ENCODE measurements at regions not wholly inside any gene's neighbourhood (a gene's known extent, or its start where the extent isn't known, plus 50 kb on each side); places are given as distances from the start of the nearest gene placed in this dataset.
"Not testable (repeated sequence)": the region's sequence is repeated elsewhere in the genome, so short reads cannot be mapped to it uniquely, and the experiment has no call there.

DNA sequence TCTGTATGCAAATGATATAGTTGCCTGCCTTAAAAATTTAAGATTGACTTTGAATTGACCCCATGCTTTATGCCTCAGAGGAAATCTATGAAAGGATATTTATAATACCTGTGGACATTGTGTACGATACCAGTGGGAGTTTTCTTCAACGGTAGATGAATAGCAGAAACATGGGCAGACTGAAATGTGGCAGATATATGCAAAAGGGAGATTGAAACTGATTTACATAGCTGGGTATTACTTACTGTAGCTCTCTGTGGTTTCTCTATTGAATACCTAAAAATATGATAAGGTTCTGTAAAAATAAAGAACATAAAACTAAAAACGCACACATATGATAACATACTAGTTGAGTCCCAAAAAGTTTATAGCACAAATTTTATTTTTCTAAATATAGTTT, 345.2 kb upstream of the PCSK5 start:
- Histone ChIP-seq H3K4me3 (ENCODE audit: low read depth in 1 of 2, low read length in 2 of 2) (no peak overlapping the region), H3K36me3 (ENCODE audit: control insufficient read depth in 1 of 2, insufficient read depth in 2 of 2, low read length in 2 of 2) (no peaks in the 10 kb centered on the region), H3K9me3 (ENCODE audit: control insufficient read depth in 1 of 2, low read length in 2 of 2) (no peaks in the 10 kb centered on the region), H3K27ac (ENCODE audit: low read length) (no peak overlapping the region), H3K27me3 (ENCODE audit: low read depth, low read length) (no peaks in the 10 kb centered on the region), H3K4me1 (ENCODE audit: control insufficient read depth in 1 of 2, insufficient read depth in 2 of 2, low read length in 2 of 2) (no peaks in the 10 kb centered on the region)

DNA sequence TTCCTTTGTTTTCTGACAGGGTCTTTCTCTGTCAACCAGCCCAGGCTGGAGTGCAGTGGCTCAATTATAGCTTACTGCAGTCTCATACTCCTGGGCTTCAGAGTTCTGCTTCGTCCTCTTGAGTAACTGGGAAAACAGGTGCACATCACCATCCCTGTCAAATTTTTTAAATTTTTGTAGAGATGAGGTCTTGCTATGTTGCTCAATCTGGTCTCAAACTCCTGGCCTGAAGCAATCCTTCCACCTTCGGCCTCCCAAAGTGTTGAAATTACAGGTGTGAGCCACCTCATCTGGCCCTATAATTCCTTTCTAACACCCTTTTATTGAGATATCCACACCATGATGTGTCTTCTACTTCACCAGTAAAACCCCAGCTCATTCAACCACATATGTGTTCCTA, 341.6 kb upstream of the PCSK5 start:
- Histone ChIP-seq H3K27me3 (ENCODE audit: low read depth, low read length) (no peaks in the 10 kb centered on the region), H3K4me3 (ENCODE audit: low read depth in 1 of 2, low read length in 2 of 2) (no peak overlapping the region), H3K9me3 (ENCODE audit: control insufficient read depth in 1 of 2, low read length in 2 of 2) (no peaks in the 10 kb centered on the region), H3K4me1 (ENCODE audit: control insufficient read depth in 1 of 2, insufficient read depth in 2 of 2, low read length in 2 of 2) (no peaks in the 10 kb centered on the region), H3K36me3 (ENCODE audit: control insufficient read depth in 1 of 2, insufficient read depth in 2 of 2, low read length in 2 of 2) (no peaks in the 10 kb centered on the region), H3K27ac (ENCODE audit: low read length) (no peak overlapping the region)

DNA sequence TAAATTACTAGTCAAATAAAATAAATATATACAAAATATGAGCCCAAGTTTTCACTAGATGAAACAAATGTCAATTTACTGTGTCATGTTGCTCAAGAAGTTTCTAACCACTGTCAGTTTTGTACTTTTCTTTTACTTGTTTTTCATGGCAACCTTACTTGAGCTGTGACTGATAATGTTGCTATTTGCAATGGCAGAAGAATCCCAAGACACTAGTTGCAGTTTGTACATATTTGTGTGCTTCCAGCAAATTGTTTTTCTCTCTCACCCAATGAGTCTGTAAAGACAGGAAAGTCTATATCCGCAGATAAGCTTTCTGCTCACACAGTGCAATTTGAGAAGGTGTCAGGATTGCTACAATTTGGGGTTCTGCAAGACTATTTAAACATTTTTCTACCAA, 338.6 kb upstream of the PCSK5 start:
- H3K36me3 ChIP-seq (ENCODE audit: control insufficient read depth in 1 of 2, insufficient read depth in 2 of 2, low read length in 2 of 2): no peaks in the 10 kb centered on the region
- H3K27me3 ChIP-seq (ENCODE audit: low read depth, low read length): no peaks in the 10 kb centered on the region
- no peak overlapping the region for H3K4me3 ChIP-seq (ENCODE audit: low read depth in 1 of 2, low read length in 2 of 2)
- H3K27ac ChIP-seq (ENCODE audit: low read length): no peak overlapping the region
- H3K4me1 ChIP-seq (ENCODE audit: control insufficient read depth in 1 of 2, insufficient read depth in 2 of 2, low read length in 2 of 2): no peaks in the 10 kb centered on the region
- no peaks in the 10 kb centered on the region for H3K9me3 ChIP-seq (ENCODE audit: control insufficient read depth in 1 of 2, low read length in 2 of 2)

DNA sequence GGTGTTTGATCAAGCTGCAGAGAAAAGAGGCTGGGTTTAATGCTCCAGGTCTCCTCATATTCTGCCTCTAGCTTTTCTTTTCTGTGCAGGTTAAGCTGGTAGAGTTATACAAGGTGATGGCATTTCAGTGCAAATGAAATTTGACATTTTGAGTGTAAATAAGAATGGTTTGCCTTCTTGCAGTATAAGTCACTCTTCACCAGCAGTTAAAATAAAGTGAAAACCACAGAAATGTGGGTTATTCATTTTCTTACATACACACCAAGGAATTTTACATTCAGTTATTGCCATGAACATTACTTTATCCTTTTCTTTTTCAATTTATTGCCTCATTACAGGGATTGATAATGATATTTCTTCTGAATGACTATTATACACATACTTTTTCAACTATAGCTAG, 337.5 kb upstream of the PCSK5 start:
- Histone ChIP-seq H3K4me1 (ENCODE audit: control insufficient read depth in 1 of 2, insufficient read depth in 2 of 2, low read length in 2 of 2) (no peaks in the 10 kb centered on the region), H3K9me3 (ENCODE audit: control insufficient read depth in 1 of 2, low read length in 2 of 2) (no peaks in the 10 kb centered on the region), H3K4me3 (ENCODE audit: low read depth in 1 of 2, low read length in 2 of 2) (no peak overlapping the region), H3K27ac (ENCODE audit: low read length) (no peak overlapping the region), H3K27me3 (ENCODE audit: low read depth, low read length) (no peaks in the 10 kb centered on the region), H3K36me3 (ENCODE audit: control insufficient read depth in 1 of 2, insufficient read depth in 2 of 2, low read length in 2 of 2) (no peaks in the 10 kb centered on the region)

DNA sequence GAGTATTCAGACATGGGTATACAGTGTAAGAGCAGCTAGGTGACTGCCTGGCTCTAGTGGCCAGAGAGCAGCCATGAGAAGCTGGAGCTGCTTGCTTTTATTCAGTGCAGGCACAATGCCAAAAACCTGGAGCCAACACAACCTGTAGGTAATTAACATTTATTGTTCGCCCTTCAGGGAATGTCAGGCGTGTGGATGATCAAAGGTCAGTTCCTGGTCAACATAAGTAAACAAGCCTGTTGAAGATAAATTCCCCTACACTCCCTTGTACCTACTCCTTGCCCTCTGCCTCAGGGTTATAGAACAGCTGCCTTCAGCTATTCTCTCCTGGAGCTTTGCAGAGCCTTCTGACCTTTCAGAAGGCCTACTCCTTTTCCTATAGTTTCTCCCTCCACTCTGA, 323.7 kb upstream of the PCSK5 start:
- not testable (repeated sequence) for H3K9me3 ChIP-seq (ENCODE audit: control insufficient read depth in 1 of 2, low read length in 2 of 2); H3K36me3 ChIP-seq (ENCODE audit: control insufficient read depth in 1 of 2, insufficient read depth in 2 of 2, low read length in 2 of 2); H3K4me3 ChIP-seq (ENCODE audit: low read depth in 1 of 2, low read length in 2 of 2); H3K4me1 ChIP-seq (ENCODE audit: control insufficient read depth in 1 of 2, insufficient read depth in 2 of 2, low read length in 2 of 2); H3K27me3 ChIP-seq (ENCODE audit: low read depth, low read length)
- peak overlapping the region; percentile 30 for H3K27ac ChIP-seq (ENCODE audit: low read length)

DNA sequence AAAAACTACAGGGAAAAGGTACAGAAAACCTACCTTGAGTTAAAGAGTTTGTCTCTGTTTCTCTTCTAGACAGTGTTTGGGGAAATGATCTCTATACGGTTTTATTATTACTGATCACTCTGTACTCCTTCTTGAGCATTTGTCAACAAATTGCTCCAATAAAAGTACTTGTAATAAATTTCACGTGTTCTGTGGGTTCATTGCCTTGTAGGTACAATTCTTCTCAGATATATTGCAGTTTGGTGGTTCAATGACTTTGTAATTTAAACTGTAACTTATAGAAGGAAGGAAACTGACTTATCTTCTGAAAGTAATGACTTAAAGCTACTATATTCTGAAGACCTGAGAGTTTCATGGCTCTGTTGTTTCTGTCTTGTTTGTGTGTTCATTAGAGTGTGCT, 319.9 kb upstream of the PCSK5 start:
- Histone ChIP-seq H3K27ac (ENCODE audit: low read length) (no peak overlapping the region), H3K4me3 (ENCODE audit: low read depth in 1 of 2, low read length in 2 of 2) (no peak overlapping the region)

DNA sequence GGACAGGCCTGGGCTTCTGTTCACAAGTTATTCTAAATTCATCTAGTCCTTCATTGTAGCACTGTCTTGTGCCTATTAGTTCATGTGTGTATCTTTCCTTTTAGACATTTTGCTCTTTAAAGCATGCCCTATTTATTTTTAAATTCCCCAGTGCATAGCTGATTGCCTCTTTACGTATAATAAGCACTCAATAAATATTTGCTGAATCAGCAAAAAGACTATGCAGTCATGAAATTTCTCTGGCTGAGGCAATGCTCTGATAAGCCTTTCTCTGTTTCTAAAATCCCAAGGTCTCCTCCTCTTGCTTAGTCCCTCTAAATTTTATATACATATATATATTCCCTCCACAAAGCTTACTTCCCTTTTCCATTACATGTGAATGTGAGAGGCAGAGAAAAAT, 315.9 kb upstream of the PCSK5 start:
- Histone ChIP-seq H3K4me3 (ENCODE audit: low read depth in 1 of 2, low read length in 2 of 2) (no peak overlapping the region), H3K27me3 (ENCODE audit: low read depth, low read length) (no peaks in the 10 kb centered on the region), H3K27ac (ENCODE audit: low read length) (no peak overlapping the region), H3K9me3 (ENCODE audit: control insufficient read depth in 1 of 2, low read length in 2 of 2) (no peaks in the 10 kb centered on the region), H3K4me1 (ENCODE audit: control insufficient read depth in 1 of 2, insufficient read depth in 2 of 2, low read length in 2 of 2) (no peaks in the 10 kb centered on the region), H3K36me3 (ENCODE audit: control insufficient read depth in 1 of 2, insufficient read depth in 2 of 2, low read length in 2 of 2) (no peaks in the 10 kb centered on the region)

More for the DNA sequence above, 319.9 kb upstream of the PCSK5 start:
- Histone ChIP-seq H3K4me1 (ENCODE audit: control insufficient read depth in 1 of 2, insufficient read depth in 2 of 2, low read length in 2 of 2) (no peaks in the 10 kb centered on the region), H3K36me3 (ENCODE audit: control insufficient read depth in 1 of 2, insufficient read depth in 2 of 2, low read length in 2 of 2) (no peaks in the 10 kb centered on the region), H3K27me3 (ENCODE audit: low read depth, low read length) (no peaks in the 10 kb centered on the region), H3K9me3 (ENCODE audit: control insufficient read depth in 1 of 2, low read length in 2 of 2) (peaks cover 0 to under 1% of the 10 kb centered on the region in 2 donors)

DNA sequence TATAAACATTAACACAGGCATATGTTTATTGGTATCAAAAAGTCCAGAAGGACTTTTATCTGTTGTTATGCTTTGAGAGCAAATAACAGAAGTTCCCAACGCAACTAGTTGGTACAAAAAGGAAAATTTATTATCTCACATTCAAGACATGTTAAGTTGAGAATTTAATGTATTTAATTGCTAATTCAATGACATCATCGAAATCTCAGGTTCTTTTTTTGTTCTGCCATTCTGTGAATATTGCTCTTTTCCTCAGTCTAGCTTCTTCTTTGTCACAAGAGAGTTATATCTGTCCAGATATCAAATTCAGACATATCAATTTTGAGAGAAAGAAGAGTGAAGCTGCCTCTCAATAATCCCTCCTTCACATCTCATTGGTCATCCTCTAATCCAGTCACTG, 307.6 kb upstream of the PCSK5 start:
- Histone ChIP-seq H3K27ac (ENCODE audit: low read length) (no peak overlapping the region), H3K36me3 (ENCODE audit: control insufficient read depth in 1 of 2, insufficient read depth in 2 of 2, low read length in 2 of 2) (no peaks in the 10 kb centered on the region)

DNA sequence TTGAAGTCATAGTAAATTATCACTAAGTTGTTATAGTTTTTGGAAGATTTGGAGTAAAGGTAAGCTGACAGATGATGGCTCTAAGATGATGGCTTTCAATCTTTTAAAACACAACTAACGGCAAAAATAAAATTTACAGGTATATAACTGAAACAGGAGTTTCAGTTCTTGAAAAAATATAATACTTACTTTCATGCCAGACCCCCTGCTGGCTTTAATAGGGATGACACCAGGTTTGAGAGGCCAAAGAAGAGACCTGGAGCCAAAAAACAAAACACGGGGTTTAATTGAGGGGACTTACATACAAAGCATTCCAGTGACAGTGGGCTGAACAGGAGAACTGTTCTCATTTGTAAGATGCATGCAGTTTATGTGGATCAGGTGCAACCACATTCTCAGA, 301.7 kb upstream of the PCSK5 start:
- Histone ChIP-seq H3K4me3 (ENCODE audit: low read depth in 1 of 2, low read length in 2 of 2) (no peak overlapping the region), H3K27ac (ENCODE audit: low read length) (no peak overlapping the region), H3K9me3 (ENCODE audit: control insufficient read depth in 1 of 2, low read length in 2 of 2) (no peaks in the 10 kb centered on the region), H3K4me1 (ENCODE audit: control insufficient read depth in 1 of 2, insufficient read depth in 2 of 2, low read length in 2 of 2) (peaks cover 0 to 3% of the 10 kb centered on the region in 2 donors), H3K27me3 (ENCODE audit: low read depth, low read length) (no peaks in the 10 kb centered on the region), H3K36me3 (ENCODE audit: control insufficient read depth in 1 of 2, insufficient read depth in 2 of 2, low read length in 2 of 2) (no peaks in the 10 kb centered on the region)

More for the DNA sequence above, 307.6 kb upstream of the PCSK5 start:
- no peak overlapping the region for H3K4me3 ChIP-seq (ENCODE audit: low read depth in 1 of 2, low read length in 2 of 2)
- H3K4me1 ChIP-seq (ENCODE audit: control insufficient read depth in 1 of 2, insufficient read depth in 2 of 2, low read length in 2 of 2): no peaks in the 10 kb centered on the region
- H3K27me3 ChIP-seq (ENCODE audit: low read depth, low read length): no peaks in the 10 kb centered on the region
- H3K9me3 ChIP-seq (ENCODE audit: control insufficient read depth in 1 of 2, low read length in 2 of 2): no peaks in the 10 kb centered on the region

DNA sequence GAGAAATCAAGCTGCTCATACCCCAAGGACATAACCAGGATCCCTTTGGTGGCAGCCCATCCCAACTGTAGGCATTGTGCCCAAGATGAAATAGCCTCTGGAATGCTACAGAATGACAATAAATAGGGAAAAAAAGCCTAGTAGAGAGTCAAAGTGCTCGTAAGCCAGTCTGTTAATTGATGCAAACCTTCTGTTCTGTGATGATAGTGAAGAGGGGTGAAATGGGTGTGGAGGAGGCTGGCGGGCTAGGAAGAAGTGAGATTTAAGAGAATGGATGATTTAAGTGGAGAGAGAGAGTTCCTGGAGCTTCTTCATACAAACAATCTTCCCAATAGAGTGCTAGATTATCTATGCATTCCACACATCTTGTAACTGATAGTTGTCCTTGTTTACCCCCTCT, 301.0 kb upstream of the PCSK5 start:
- Histone ChIP-seq H3K36me3 (ENCODE audit: control insufficient read depth in 1 of 2, insufficient read depth in 2 of 2, low read length in 2 of 2) (no peaks in the 10 kb centered on the region), H3K27ac (ENCODE audit: low read length) (no peak overlapping the region), H3K27me3 (ENCODE audit: low read depth, low read length) (no peaks in the 10 kb centered on the region), H3K4me3 (ENCODE audit: low read depth in 1 of 2, low read length in 2 of 2) (no peak overlapping the region), H3K9me3 (ENCODE audit: control insufficient read depth in 1 of 2, low read length in 2 of 2) (no peaks in the 10 kb centered on the region), H3K4me1 (ENCODE audit: control insufficient read depth in 1 of 2, insufficient read depth in 2 of 2, low read length in 2 of 2) (peaks cover 0 to 3% of the 10 kb centered on the region in 2 donors)

DNA sequence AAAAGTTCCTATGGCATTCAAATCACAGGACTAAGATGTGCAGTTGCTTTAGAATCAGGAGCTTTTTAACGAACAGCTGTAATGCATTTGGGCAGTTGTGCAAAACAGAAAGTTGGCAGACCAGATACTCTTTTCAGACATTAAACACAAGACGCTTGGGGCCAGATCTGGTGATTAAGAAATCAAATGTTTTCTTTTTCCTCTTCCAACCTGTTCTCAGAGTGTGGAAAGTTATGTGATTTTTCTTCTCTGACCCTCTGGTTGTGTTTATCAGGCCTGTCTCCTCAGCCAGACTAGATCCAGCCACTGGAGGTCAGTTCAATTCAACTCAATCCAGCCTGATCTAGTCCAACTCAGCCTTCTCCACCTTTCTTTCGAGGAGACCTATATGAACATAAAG, 298.5 kb upstream of the PCSK5 start:
- H3K27me3 ChIP-seq (ENCODE audit: low read depth, low read length): no peaks in the 10 kb centered on the region
- H3K4me3 ChIP-seq (ENCODE audit: low read depth in 1 of 2, low read length in 2 of 2): no peak overlapping the region
- H3K9me3 ChIP-seq (ENCODE audit: control insufficient read depth in 1 of 2, low read length in 2 of 2): no peaks in the 10 kb centered on the region
- H3K4me1 ChIP-seq (ENCODE audit: control insufficient read depth in 1 of 2, insufficient read depth in 2 of 2, low read length in 2 of 2): peaks cover 0 to 3% of the 10 kb centered on the region in 2 donors
- no peaks in the 10 kb centered on the region for H3K36me3 ChIP-seq (ENCODE audit: control insufficient read depth in 1 of 2, insufficient read depth in 2 of 2, low read length in 2 of 2)
- H3K27ac ChIP-seq (ENCODE audit: low read length): no peak overlapping the region

DNA sequence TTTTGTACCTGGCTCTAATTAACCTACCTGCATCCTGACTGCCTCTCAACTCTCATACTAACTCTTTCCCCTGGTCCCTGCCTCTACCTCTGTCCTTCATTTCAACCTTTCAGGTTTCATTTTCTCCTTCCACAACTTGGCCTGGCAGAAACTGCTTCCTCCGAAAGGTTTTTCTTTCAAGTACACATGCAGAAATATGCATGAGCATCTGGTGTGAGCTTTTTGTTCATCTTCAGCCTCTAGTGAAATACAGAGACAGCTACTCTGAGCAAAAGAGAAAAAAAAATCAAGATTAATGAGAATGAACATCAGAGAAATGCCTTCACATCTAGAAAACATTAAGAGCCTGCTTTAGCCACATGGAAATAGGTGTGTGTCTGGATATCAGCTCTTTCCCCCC, 297.9 kb upstream of the PCSK5 start:
- no peak overlapping the region for H3K4me3 ChIP-seq (ENCODE audit: low read depth in 1 of 2, low read length in 2 of 2)
- H3K27me3 ChIP-seq (ENCODE audit: low read depth, low read length): no peaks in the 10 kb centered on the region
- H3K9me3 ChIP-seq (ENCODE audit: control insufficient read depth in 1 of 2, low read length in 2 of 2): no peaks in the 10 kb centered on the region
- no peaks in the 10 kb centered on the region for H3K36me3 ChIP-seq (ENCODE audit: control insufficient read depth in 1 of 2, insufficient read depth in 2 of 2, low read length in 2 of 2)
- H3K4me1 ChIP-seq (ENCODE audit: control insufficient read depth in 1 of 2, insufficient read depth in 2 of 2, low read length in 2 of 2): peaks cover 0 to 3% of the 10 kb centered on the region in 2 donors
- H3K27ac ChIP-seq (ENCODE audit: low read length): no peak overlapping the region
